Left lung (tissue), 4 donors: ENCODE measurements at regions not wholly inside any gene's neighbourhood (a gene's known extent, or its start where the extent isn't known, plus 50 kb on each side); places are given as distances from the start of the nearest gene placed in this dataset.
A peak's percentile ranks its signal among the peaks of the same experiment; 100 is the strongest.

ENCODE experiments used
- ATAC-seq: fragments of 200-7000 bp; cut with Tn5 transposase; one replicate; pipeline ENCODE4 v1.9.1; 2020; ENCODE audit warnings: moderate library complexity
- DNase-seq, 4 donors: peaks; one replicate each; pipeline ENCODE4 v3.0.0-alpha.2; 2013 to 2020
- H3K27ac ChIP-seq, 2 donors: fragments of 200-600 bp; sonication (generic) in 1 of 2; one replicate each; pipeline versions ENCODE4 v1.5.0 to v1.8.0; 2020 to 2021
- H3K27me3 ChIP-seq, 2 donors: fragments of 200-600 bp; sonication (generic) in 1 of 2; one replicate each; pipeline versions ENCODE4 v1.5.0 to v1.8.0; 2020 to 2021
- H3K36me3 ChIP-seq, 2 donors: fragments of 200-600 bp; sonication (generic) in 1 of 2; one replicate each; pipeline versions ENCODE4 v1.5.0 to v1.8.0; 2020 to 2021
- H3K4me1 ChIP-seq, 2 donors: fragments of 200-600 bp; one replicate each; pipeline ENCODE4 v1.8.0; 2021
- H3K4me3 ChIP-seq, 2 donors: fragments of 200-600 bp; sonication (generic) in 1 of 2; one replicate each; pipeline versions ENCODE4 v1.5.0 to v1.8.0; 2020 to 2021; ENCODE audit warnings: mild to moderate bottlenecking in 1 of 2
- H3K9me3 ChIP-seq, 2 donors: fragments of 200-600 bp; sonication (generic) in 1 of 2; one replicate each; pipeline versions ENCODE4 v1.5.0 to v1.8.0; 2020 to 2021
- CTCF ChIP-seq, 2 donors: fragments of 200-600 bp; sonication (generic) in 1 of 2; IDR thresholded peaks; one replicate each; pipeline versions ENCODE4 v1.5.0 to v1.8.0; 2021; ENCODE audit warnings: antibody characterized with exemption in 2 of 2
- intact Hi-C, 2 donors: fragments of 100-400 bp; cut with DNase I; formaldehyde crosslinking; loops; one replicate each; pipeline versions ENCODE4 v1.11.2 to v1.14.2; 2022
- donor health status: DM: no; HTN: yes; CAD: no.
- donor health status: DM: no; HTN: no; CAD: no.

GRCh38 chr13:85432881-85433280 is 366.3 kb downstream of the SLITRK6 start:
- H3K27ac ChIP-seq = no peak overlapping the region
- H3K9me3 ChIP-seq = peaks cover 0 to 19% of the 10 kb centered on the region in 2 donors
- intact Hi-C loops = no loop called here
- no peaks in the 10 kb centered on the region for H3K36me3 ChIP-seq
- ATAC-seq = no peak
- H3K4me1 ChIP-seq = no peaks in the 10 kb centered on the region
- H3K4me3 ChIP-seq = no peak overlapping the region
- no peak for TF ChIP-seq CTCF (IDR thresholded peaks at IDR 0.05)
- no peak for DNase-seq
- H3K27me3 ChIP-seq = no peaks in the 10 kb centered on the region

GRCh38 chr13:85431720-85432119 is 367.5 kb downstream of the SLITRK6 start:
- ATAC-seq = no peak
- Histone ChIP-seq H3K36me3 (no peaks in the 10 kb centered on the region), H3K9me3 (peaks cover 0 to 19% of the 10 kb centered on the region in 2 donors), H3K4me1 (no peaks in the 10 kb centered on the region), H3K27ac (no peak overlapping the region), H3K4me3 (no peak overlapping the region), H3K27me3 (no peaks in the 10 kb centered on the region)
- DNase-seq = peak in 1 of 4 donors; percentile 26
- TF ChIP-seq CTCF (IDR thresholded peaks at IDR 0.05) = no peak
- intact Hi-C loops = no loop called here

GRCh38 chr13:85430216-85430794 is 368.9 kb downstream of the SLITRK6 start:
- no peak for TF ChIP-seq CTCF (IDR thresholded peaks at IDR 0.05)
- ATAC-seq (no peak), DNase-seq (no peak)
- intact Hi-C loops = no loop called here
- Histone ChIP-seq H3K4me1 (no peaks in the 10 kb centered on the region), H3K9me3 (peaks cover 0 to 19% of the 10 kb centered on the region in 2 donors), H3K27ac (no peak overlapping the region), H3K36me3 (no peaks in the 10 kb centered on the region), H3K27me3 (no peaks in the 10 kb centered on the region), H3K4me3 (no peak overlapping the region)

GRCh38 chr13:85427416-85427815 is 371.8 kb downstream of the SLITRK6 start:
- Histone ChIP-seq H3K27ac (no peak overlapping the region), H3K36me3 (no peaks in the 10 kb centered on the region), H3K27me3 (no peaks in the 10 kb centered on the region), H3K4me1 (no peaks in the 10 kb centered on the region), H3K9me3 (peaks cover 0 to 19% of the 10 kb centered on the region in 2 donors), H3K4me3 (no peak overlapping the region)
- no peak for TF ChIP-seq CTCF (IDR thresholded peaks at IDR 0.05)
- ATAC-seq (no peak), DNase-seq (no peak)
- intact Hi-C loops = no loop called here

GRCh38 chr13:85420136-85420535 is 379.1 kb downstream of the SLITRK6 start:
- TF ChIP-seq CTCF (IDR thresholded peaks at IDR 0.05) = no peak
- intact Hi-C loops = no loop called here
- Histone ChIP-seq H3K27me3 (no peaks in the 10 kb centered on the region), H3K27ac (no peak overlapping the region), H3K4me1 (no peaks in the 10 kb centered on the region), H3K4me3 (no peak overlapping the region), H3K36me3 (no peaks in the 10 kb centered on the region), H3K9me3 (no peaks in the 10 kb centered on the region)
- DNase-seq (peak in 1 of 4 donors; percentile 19), ATAC-seq (no peak)
